AG09309 (cell line): ENCODE measurements at regions not wholly inside any gene's neighbourhood (a gene's known extent, or its start where the extent isn't known, plus 50 kb on each side); places are given as distances from the start of the nearest gene placed in this dataset.

Experiments
- DNase-seq: peaks from one replicate; pipeline ENCODE4 v3.0.0-alpha.2; 2010; ENCODE audit warnings: low read depth
- H3K4me3 ChIP-seq: 2 replicates; pipeline ENCODE4 v1.5.1; 2011; ENCODE audit warnings: mild to moderate bottlenecking, low read depth, low read length, moderate library complexity; ENCODE audit not compliant: control insufficient read depth
- CTCF ChIP-seq: IDR thresholded peaks from 2 replicates; pipeline ENCODE4 v1.5.1; 2011; ENCODE audit warnings: mild to moderate bottlenecking, low read depth, low read length, inconsistent platforms; ENCODE audit not compliant: insufficient read depth, control insufficient read depth; ENCODE audit errors: missing control alignments

GRCh38 chr13:34758628-34759027 lies 183.4 kb upstream of the NBEA start:
- no peak overlapping the region for H3K4me3 ChIP-seq
- DNase-seq: no peak
- no peak for TF ChIP-seq CTCF

- no peak for DNase-seq
- H3K4me3 ChIP-seq: no peak overlapping the region
- no peak for TF ChIP-seq CTCF
Observed at GRCh38 chr13:34762312-34762711, 179.8 kb upstream of the NBEA start.

- no peak for TF ChIP-seq CTCF
- H3K4me3 ChIP-seq: no peak overlapping the region
- DNase-seq: no peak
Observed at GRCh38 chr13:34764246-34764645, 177.8 kb upstream of the NBEA start.

GRCh38 chr13:34765446-34766180 lies 176.5 kb upstream of the NBEA start:
- no peak for TF ChIP-seq CTCF

GRCh38 chr13:34767778-34768177 lies 174.3 kb upstream of the NBEA start:
- no peak for DNase-seq
- no peak for TF ChIP-seq CTCF
- no peak overlapping the region for H3K4me3 ChIP-seq

More at GRCh38 chr13:34765446-34766180, 176.5 kb upstream of the NBEA start:
- no peak overlapping the region for H3K4me3 ChIP-seq
- no peak for DNase-seq

- TF ChIP-seq CTCF: no peak
- no peak for DNase-seq
- no peak overlapping the region for H3K4me3 ChIP-seq
Observed at GRCh38 chr13:34772206-34772605, 169.9 kb upstream of the NBEA start.
